ENCODE measurements at regions not wholly inside any gene's neighbourhood (a gene's known extent, or its start where the extent isn't known, plus 50 kb on each side); places are given as distances from the start of the nearest gene placed in this dataset.

DNA sequence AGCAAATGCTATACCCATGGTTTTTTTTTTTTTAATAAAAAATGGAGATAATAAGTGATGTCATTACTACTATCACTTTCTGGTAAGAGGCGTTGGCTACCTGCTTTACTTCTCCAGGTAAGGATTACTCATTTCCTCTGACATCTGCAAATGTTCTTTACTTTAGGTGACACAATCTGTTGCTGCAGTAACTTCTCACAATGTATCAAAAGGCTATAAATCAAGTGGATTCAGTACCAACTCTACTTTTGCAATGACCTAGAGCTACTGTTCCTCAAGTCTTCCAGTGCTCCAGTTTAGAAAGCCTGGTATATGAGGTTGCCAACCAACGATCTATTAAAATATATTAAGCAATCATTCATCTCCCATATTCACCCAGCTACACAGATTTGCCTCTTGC, 129.1 kb downstream of the PLK2 start:
- Histone ChIP-seq H3K27me3 (ENCODE audit: control insufficient read depth, insufficient read depth, low read length) (no peaks in the 10 kb centered on the region), H3K4me1 (ENCODE audit: control insufficient read depth, insufficient read depth, low read length) (no peaks in the 10 kb centered on the region; the same call in 1 of the 2 replicates), H3K36me3 (ENCODE audit: control insufficient read depth, insufficient read depth, low read length) (no peaks in the 10 kb centered on the region), H3K27ac (ENCODE audit: low read length) (no peak overlapping the region; the same call in 1 of the 2 replicates), H3K9me3 (ENCODE audit: control insufficient read depth, insufficient read depth, low read depth, low read length) (no peaks in the 10 kb centered on the region), H3K4me3 (ENCODE audit: low read depth in 2 of 2, low read length in 2 of 2) (no peak overlapping the region)
- in situ Hi-C loops (cut with HindIII; ENCODE audit: low pct_unique_long_range_greater_than_20kb, low sequenced_read_pairs): no loop called here
- ChIA-PET CTCF (no interaction called here), POLR2A (interaction anchor here (0.7 kb wide), 1 partner anchor 17 kb away, joined by 3 read pairs; no protein-coding TSS in a partner anchor)
- no TSS peak for BruUV-seq (replicated peaks)
- intact Hi-C loops (cut with micrococcal nuclease; ENCODE audit: unreplicated experiment): no loop called here
- ATAC-seq (no peak), DNase-seq (ENCODE audit: low read depth, low spot score) (no peak)
- TF ChIP-seq POLR2AphosphoS5 (IDR thresholded peaks at IDR 0.05; ENCODE audit: low read depth, low read length): no peak
- TF ChIP-seq, protein P1, sequence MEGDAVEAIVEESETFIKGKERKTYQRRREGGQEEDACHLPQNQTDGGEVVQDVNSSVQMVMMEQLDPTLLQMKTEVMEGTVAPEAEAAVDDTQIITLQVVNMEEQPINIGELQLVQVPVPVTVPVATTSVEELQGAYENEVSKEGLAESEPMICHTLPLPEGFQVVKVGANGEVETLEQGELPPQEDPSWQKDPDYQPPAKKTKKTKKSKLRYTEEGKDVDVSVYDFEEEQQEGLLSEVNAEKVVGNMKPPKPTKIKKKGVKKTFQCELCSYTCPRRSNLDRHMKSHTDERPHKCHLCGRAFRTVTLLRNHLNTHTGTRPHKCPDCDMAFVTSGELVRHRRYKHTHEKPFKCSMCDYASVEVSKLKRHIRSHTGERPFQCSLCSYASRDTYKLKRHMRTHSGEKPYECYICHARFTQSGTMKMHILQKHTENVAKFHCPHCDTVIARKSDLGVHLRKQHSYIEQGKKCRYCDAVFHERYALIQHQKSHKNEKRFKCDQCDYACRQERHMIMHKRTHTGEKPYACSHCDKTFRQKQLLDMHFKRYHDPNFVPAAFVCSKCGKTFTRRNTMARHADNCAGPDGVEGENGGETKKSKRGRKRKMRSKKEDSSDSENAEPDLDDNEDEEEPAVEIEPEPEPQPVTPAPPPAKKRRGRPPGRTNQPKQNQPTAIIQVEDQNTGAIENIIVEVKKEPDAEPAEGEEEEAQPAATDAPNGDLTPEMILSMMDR (IDR thresholded peaks at IDR 0.05): no peak
- TF ChIP-seq, protein P2, sequence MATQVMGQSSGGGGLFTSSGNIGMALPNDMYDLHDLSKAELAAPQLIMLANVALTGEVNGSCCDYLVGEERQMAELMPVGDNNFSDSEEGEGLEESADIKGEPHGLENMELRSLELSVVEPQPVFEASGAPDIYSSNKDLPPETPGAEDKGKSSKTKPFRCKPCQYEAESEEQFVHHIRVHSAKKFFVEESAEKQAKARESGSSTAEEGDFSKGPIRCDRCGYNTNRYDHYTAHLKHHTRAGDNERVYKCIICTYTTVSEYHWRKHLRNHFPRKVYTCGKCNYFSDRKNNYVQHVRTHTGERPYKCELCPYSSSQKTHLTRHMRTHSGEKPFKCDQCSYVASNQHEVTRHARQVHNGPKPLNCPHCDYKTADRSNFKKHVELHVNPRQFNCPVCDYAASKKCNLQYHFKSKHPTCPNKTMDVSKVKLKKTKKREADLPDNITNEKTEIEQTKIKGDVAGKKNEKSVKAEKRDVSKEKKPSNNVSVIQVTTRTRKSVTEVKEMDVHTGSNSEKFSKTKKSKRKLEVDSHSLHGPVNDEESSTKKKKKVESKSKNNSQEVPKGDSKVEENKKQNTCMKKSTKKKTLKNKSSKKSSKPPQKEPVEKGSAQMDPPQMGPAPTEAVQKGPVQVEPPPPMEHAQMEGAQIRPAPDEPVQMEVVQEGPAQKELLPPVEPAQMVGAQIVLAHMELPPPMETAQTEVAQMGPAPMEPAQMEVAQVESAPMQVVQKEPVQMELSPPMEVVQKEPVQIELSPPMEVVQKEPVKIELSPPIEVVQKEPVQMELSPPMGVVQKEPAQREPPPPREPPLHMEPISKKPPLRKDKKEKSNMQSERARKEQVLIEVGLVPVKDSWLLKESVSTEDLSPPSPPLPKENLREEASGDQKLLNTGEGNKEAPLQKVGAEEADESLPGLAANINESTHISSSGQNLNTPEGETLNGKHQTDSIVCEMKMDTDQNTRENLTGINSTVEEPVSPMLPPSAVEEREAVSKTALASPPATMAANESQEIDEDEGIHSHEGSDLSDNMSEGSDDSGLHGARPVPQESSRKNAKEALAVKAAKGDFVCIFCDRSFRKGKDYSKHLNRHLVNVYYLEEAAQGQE (IDR thresholded peaks at IDR 0.05; ENCODE audit: insufficient read depth in 1 of 2, low read depth in 2 of 2, low read length in 1 of 2): no peak
- TF ChIP-seq SIN3A (IDR thresholded peaks at IDR 0.05; ENCODE audit: borderline replicate concordance, insufficient read depth, low read depth, low read length): no peak

DNA sequence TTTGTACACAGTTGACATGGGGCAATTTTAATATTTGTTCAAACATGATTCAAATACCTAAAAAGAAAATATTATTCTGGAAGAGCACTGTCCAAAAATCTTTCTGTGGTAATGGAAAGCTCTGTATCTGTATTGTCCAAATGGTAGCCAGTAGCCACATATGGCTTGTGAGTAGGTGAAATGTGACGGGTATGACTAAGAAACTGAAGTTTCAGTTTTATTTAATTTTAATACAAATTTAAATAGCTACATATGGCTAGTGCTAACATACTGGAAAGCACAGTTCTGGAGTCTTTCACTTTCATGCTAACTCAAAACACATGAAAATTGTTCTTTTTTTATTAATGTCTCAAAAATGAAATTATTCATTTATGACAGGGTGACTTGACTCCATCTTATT, 132.6 kb downstream of the PLK2 start:
- CTCF ChIA-PET: no interaction called here
- H3K27ac ChIP-seq (ENCODE audit: low read length): peak overlapping the region; percentile 54; the same call in 1 of the 2 replicates
- no peak for DNase-seq (ENCODE audit: low read depth, low spot score)

DNA sequence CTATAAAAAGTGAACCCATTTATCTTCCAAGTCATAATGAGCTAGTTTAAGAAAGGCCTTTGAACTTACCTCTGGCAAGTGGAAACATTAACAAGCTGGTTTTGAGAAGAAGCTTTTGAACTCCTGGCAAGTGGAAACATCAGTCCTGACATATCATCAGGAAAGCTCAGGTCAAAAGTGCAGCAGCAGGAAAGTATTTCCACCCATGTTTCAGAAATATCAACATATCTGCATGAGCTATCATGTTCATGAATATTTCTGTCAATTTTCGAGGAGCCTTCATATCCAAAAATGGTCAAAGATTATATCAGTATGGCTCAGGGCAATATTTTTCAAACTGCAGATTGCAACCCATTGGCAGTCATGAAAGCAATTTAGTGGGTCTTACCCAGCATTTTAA, 133.9 kb downstream of the PLK2 start:
- 0 out of 2 replicates have a peak overlapping the region, but pooled peaks have one; percentile 30 for H3K27ac ChIP-seq (ENCODE audit: low read length)
- no peaks in the 10 kb centered on the region for H3K27me3 ChIP-seq (ENCODE audit: control insufficient read depth, insufficient read depth, low read length)
- no peaks in the 10 kb centered on the region for H3K36me3 ChIP-seq (ENCODE audit: control insufficient read depth, insufficient read depth, low read length)
- ATAC-seq: no peak
- no peak for DNase-seq (ENCODE audit: low read depth, low spot score)
- intact Hi-C loops (cut with micrococcal nuclease; ENCODE audit: unreplicated experiment) (loop anchor here (10.0 kb wide), 1 partner anchor 129 kb away; no protein-coding TSS in a partner anchor), in situ Hi-C loops (cut with HindIII; ENCODE audit: low pct_unique_long_range_greater_than_20kb, low sequenced_read_pairs) (no loop called here)
- no TSS peak for BruUV-seq (replicated peaks)
- no peak overlapping the region for H3K4me3 ChIP-seq (ENCODE audit: low read depth in 2 of 2, low read length in 2 of 2)
- H3K4me1 ChIP-seq (ENCODE audit: control insufficient read depth, insufficient read depth, low read length): no peaks in the 10 kb centered on the region
- CTCF ChIA-PET: no interaction called here
- TF ChIP-seq, protein P1 (IDR thresholded peaks at IDR 0.05): no peak
- TF ChIP-seq TCF7L2 (IDR thresholded peaks at IDR 0.05; ENCODE audit: low read depth, low read length): peak; percentile 93
- POLR2A ChIA-PET: no interaction called here
- no peaks in the 10 kb centered on the region for H3K9me3 ChIP-seq (ENCODE audit: control insufficient read depth, insufficient read depth, low read depth, low read length)

More for the DNA sequence above, 132.6 kb downstream of the PLK2 start:
- no TSS peak for BruUV-seq (replicated peaks)
- intact Hi-C loops (cut with micrococcal nuclease; ENCODE audit: unreplicated experiment): loop anchor here (10.0 kb wide), 1 partner anchor 128 kb away; no protein-coding TSS in a partner anchor
- no peaks in the 10 kb centered on the region for H3K4me1 ChIP-seq (ENCODE audit: control insufficient read depth, insufficient read depth, low read length)
- H3K4me3 ChIP-seq (ENCODE audit: low read depth in 2 of 2, low read length in 2 of 2): no peak overlapping the region
- POLR2A ChIA-PET: no interaction called here
- H3K27me3 ChIP-seq (ENCODE audit: control insufficient read depth, insufficient read depth, low read length): no peaks in the 10 kb centered on the region
- H3K36me3 ChIP-seq (ENCODE audit: control insufficient read depth, insufficient read depth, low read length): no peaks in the 10 kb centered on the region
- no peaks in the 10 kb centered on the region for H3K9me3 ChIP-seq (ENCODE audit: control insufficient read depth, insufficient read depth, low read depth, low read length)
- in situ Hi-C loops (cut with HindIII; ENCODE audit: low pct_unique_long_range_greater_than_20kb, low sequenced_read_pairs): no loop called here
- no peak for ATAC-seq
- no peak for TF ChIP-seq TCF7L2 (IDR thresholded peaks at IDR 0.05; ENCODE audit: low read depth, low read length)
- no peak for TF ChIP-seq POLR2AphosphoS5 (IDR thresholded peaks at IDR 0.05; ENCODE audit: low read depth, low read length)

Measured in Panc1 (cell line).